GM18519 (cell line): ENCODE measurements at regions not wholly inside any gene's neighbourhood (a gene's known extent, or its start where the extent isn't known, plus 50 kb on each side); places are given as distances from the start of the nearest gene placed in this dataset.

Experiments used
- ATAC-seq: cut with Tn5 transposase; IDR thresholded peaks from one replicate; pipeline ENCODE4 v1.9.1; 2021; ENCODE audit warnings: mild to moderate bottlenecking, moderate library complexity; ENCODE audit not compliant: unreplicated experiment, low FRiP score

DNA sequence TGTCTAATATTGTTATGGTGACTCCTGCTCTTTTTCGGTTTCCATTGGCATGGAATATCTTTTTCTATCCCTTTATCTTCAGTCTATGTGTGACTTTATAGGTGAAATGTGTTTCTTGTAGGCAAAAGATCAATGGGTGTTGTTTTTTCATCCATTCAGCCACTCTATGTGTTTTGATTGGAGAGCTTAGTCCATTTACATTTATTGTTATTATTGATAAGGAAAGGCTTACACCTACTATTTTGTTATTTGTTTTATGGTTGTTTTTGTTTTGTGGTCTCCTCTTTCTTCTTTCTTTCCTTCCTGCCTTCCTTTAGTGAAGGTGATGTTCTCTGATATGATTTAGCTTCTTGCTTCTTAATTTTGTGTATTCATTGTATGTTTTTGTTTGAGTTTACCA is 414.3 kb downstream of the ADRA2A start:
- no peak for ATAC-seq

DNA sequence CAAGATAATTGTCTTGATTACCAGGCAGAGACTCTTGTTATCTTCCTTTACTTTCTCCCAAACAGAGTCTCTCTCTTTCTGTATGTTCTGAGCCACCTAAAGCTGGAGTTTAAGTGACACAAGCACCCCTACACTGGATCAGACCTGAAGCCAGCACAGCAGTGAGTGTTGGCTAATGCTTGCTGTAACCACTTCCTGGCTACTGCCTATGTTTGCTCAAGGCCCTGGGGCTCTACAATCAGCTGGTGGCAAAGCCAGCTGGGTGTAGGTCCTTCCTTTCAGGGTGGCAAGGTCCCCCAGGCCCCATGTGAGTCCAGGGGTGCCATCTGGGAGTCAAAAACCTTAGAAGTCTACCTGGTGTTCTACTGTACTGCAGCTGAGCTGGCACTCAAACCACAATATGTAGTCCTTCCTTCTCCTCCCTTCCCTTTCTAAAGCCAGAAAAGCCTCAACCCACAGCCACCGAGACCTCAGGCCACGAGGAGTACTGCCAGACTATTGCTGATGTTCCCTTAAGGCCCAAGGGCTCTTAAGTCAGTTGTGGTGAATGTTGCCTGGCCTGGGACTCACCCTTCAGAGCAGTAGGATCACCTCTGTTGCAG is 416.3 kb downstream of the ADRA2A start:
- ATAC-seq: no peak

DNA sequence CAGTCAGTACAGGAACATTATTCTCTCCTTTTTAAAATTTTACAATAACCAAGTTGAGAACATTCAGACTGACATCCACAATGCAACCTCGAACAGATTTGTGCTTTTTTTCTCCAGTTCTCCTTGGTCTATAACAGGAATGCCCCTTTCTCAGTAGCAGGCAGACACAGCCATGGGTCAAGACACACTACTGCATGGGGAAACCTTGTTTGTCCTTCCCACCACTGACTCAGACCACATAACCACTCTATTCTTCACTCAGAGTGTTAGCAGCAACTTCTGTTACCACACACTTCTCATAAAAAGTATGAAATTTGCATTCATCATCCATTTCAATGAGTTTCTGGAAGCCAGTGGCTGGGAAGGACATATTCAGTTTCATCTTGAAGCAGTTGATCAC is 421.7 kb downstream of the ADRA2A start:
- no peak for ATAC-seq

DNA sequence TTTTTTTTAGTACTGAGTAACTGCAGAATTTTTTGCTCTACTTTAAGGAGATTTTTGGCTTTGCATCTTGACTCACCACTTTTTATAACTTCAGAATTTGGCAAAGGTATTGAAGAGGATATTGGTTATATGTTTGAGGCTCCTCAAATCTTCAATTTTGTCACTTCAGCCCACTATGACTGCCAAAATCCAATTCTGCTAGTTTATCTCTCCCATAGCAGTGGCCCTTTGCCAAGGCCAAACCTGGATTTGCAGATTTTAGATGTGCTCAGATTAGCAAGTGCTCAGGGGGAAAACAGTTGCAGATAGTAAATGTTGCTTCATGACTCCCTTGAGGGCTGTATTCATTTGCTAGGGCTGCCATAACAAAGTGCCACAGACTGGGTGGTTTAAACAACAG is 427.5 kb downstream of the ADRA2A start:
- ATAC-seq: no peak

DNA sequence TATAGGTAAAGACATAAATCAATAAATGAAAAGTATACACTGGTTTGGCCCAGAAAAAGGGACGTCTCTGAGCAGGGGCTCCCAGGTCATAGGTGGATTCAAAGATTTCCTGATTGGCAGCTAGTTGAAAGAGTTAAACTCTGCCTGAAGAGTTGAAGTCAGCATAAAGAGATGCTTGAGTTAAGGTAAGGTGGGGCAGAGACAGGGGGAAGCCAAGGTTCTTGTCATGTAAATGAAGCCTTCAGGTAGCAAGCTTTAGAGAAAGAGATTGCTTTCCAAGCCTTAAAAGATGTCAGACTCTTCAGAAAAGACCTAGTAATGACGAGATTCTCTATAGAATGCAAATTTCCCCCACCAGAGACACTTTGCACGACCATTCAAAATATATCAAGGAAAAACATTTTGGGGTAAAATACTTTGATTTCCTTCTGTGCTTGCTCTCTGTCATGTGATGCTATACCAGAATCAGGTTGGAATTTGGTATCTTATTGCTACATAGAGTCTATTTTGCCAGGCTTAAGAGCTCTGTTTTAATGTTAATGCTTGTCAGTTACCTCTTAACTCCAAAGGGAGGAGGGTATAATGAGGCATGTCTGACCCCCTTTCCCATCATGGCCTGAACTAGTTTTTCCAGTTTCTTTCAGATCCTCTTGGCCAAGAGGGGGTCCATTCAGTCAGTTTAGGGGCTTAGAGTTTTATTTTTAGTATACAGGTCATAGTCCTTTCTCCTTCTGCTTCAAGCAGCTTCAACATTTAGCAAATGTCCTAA is 429.6 kb downstream of the ADRA2A start:
- ATAC-seq: no peak

DNA sequence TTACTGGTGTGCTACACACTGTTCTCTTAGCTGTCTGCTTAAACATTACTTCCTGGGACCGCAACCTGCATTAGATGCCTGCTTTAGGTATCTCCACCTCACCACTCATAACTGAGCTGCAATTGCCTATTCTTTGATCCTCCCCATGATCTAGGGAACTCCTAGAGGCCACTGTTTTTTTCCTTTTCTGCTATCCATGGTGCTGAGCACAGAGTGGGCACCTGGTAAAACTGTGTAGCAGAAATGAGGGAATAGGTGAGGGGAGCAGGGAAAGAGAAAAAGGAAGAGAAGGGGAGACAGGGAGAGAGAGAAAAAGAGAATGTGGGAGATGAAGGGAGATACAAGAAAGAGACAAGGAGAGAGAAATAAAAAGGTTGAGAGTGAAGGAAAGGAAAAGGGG is 434.9 kb downstream of the ADRA2A start:
- no peak for ATAC-seq

DNA sequence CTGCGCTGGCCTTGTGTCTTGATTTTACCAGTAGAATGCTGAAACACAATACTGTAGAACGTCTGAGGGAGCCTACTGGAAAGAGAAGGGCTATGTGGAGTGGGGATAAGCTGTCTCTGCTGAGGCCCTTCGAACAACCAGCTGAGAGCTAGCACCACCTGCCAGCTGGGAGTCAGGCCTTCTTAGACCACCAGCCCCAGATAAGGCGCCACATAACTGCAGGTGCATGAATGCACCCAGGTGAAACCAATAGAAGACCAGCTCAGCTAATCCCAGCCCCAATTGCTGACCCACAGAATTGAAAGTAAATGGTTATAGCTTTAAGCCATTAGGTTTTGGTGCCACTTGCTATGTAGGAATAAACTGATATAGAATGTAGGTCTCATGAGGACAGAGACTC is 438.4 kb downstream of the ADRA2A start:
- ATAC-seq: no peak

DNA sequence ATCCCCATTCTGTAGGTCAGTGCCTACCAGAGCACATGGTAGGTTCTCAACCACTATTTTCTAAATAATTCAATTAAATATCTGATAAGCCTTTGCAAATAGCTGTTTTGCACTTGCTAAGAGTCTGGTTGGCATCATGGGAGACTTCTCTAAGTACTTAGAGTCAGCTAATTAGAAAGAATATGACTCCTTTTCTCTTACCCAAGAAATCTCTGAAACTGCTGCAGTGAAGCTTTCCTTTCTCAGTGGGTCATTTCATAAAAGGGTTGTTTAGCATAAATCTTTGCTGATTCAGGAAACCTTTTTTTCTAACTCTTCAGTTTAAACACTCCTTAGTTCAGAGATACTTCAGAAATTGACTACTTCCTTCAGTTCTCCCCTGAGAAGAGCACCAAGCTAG is 438.9 kb downstream of the ADRA2A start:
- no peak for ATAC-seq

DNA sequence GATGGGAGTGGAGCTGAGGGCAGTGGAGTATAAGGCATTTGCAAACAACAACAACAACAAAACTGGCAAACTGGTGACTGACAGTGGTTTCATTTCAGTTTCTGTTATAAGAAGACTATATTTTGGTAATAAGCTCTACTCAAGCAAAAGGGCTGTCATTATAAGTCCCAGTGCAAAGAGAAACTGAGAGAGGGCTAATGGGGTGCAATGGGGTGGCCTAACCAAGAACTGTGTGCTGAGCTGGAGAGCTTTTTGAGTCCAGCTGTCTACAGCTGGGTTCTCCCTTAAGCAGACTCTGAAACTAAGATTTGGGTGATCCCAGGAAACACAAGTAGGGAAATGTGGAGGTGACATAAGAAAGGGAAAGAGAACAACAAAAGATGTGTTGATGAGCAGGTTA is 439.3 kb downstream of the ADRA2A start:
- ATAC-seq: no peak

DNA sequence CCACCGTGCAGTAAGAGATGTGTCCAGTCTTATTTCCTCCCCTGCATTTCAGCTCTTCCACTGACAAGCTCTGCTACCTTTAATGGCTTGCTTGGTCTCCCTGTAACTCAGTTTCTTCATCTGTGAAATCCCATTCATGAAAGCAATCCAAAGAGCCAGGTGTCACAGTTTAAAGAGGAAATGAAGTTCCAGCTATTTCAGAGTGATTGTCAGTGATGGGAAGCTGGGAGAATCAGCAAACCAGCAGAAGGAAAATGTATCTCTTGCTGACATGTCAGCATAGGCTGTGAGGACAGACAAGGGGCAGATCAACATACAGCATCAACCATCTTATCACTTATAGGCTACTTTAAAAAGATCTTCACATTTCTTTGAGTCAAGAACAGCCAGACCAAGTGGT is 445.3 kb downstream of the ADRA2A start:
- ATAC-seq: no peak

DNA sequence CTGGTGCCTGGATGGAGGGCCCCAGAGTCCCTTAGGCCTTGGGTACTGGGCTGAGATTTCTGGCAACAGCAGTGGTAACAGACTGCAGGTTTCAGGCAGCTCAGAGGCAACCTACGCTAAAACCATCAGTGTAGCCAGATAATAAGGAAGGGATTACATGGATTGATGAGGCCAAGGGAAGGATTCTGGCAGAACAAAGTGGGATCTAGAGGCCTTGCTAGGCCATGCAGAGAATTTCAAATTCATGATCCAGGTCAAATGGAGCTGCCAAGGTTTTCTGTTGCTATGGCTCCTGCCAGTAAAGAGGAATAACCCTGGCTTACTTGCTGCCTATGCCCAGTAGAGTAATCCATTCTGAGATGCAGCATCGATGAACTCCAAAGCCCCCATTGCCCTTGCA is 445.7 kb downstream of the ADRA2A start:
- no peak for ATAC-seq

DNA sequence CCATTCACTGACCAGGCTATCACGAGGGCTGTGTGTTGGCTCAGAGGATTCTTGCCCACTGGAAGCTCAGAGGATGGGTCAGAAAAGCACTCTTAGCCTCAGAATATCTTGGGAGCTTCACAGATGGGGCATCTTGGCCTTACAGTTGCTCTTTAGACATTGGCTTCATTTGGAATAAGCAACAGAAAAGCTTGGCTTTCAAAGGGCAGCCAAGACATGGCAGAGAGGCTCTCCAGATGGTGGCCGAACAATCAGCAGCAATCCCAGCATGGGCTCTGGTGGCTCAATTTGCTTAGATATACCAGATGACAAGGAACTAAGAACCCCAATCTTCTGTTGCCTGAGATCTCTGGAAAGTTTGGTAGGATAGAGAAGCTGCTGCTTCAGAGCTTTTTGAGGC is 446.2 kb downstream of the ADRA2A start:
- ATAC-seq: no peak

DNA sequence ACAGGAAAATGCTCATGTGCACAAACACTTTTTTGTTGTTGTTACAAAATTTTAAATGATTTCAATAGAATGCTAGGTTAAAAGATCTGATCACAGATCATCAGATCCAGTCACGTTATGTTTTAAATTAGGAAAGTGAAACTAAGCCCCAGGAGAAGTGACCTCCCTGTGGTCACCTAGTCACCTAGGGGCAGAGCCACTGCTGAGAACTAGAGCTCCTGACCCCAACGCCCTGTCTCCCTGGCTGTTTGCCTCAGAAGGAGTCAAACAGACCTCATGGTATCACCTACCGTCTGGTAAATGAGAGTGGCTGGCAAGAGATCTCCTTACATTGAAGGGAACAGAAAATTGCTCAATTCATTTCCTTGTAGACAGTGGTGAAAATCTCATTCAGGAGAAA is 447.3 kb downstream of the ADRA2A start:
- ATAC-seq: no peak

DNA sequence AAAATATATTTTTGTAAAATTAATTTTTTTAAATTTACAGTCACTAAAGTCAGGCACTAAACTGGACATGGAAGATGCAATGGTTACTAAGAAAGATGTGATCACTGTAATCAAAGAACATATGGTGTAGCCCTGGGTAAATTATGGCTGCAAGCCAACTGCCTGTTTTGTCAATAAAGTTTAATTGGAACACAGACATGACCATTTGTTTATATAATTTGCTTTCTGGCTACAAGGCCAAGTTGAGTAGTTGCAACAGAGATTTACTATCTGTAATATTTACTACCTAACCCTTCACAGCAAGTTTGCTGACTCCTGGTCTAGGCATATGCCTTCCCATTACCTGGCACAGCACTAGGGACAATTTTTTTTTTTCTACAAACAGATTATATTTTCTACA is 448.9 kb downstream of the ADRA2A start:
- ATAC-seq: no peak

DNA sequence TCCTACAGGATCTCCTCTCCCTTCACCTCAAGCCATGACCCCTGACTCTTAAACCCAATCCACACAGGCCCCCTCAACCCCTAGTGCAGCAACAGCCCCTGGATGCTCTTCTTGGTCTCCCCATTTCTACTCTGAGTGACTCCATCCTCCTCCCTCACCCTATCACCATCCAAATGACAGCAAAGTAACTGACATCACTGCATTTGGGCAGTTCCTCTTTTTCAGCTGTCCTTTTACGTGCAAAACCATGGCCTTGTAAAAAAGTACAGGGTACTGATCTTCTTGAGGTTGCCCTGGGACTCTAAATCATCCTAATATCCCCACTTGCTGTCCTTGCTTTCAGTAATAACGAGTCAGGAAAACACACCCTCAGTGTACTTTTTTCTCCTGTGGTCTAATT is 454.9 kb downstream of the ADRA2A start:
- no peak for ATAC-seq

DNA sequence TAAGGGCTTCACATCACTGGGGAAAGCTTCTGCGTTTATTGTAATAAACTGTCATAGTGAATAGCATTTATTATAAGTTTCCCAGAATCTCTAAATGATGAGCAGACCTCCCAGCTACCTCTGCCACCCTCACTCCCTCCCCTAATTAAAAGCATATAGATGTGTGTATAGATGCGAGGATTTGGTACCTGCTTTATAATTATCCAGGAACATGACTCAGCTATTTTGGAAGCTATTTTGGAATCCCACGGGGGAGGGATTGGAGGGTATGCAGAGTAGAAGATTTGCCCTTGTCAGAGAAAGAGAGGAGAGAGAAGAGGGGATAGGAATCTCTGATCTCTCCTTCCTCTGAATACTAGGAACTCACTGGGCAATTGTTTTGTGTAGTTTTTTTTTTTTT is 455.3 kb downstream of the ADRA2A start:
- no peak for ATAC-seq

DNA sequence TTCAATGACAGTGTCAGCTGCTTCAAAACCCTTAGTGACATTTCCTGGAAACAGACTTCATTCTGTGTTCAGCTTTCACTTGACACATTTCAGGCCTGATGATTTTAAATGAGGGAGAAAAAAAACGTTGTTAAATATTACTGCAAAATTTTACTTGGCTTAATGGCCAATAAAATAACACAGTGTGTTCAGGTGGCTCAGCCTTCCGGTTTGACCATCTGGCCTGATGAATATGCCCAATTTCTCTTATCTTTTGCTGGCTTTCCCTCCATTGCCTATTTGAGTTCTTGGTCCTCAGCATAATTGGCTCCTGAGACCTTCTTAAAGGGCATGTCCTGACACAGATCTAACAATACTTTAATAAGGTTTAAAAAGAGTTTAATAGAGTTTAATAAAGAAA is 462.4 kb downstream of the ADRA2A start:
- ATAC-seq: no peak

DNA sequence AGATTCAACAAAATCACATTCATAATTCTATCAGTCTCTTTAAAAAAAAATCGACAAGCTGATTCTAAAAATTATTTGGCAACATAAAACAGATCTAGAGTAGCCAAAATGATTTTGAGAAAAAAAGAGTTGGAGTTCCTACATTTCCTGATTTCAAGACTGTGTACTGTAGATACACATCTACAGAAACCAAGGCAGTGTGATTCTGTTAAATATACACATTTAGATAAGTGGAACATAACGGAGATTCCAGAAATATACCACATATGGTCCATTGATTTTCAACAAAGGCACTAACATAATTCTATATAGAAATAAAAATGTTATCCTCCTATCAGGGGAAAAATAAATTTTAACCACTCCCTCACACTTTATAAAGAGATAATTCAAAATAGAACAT is 467.0 kb downstream of the ADRA2A start:
- ATAC-seq: no peak

DNA sequence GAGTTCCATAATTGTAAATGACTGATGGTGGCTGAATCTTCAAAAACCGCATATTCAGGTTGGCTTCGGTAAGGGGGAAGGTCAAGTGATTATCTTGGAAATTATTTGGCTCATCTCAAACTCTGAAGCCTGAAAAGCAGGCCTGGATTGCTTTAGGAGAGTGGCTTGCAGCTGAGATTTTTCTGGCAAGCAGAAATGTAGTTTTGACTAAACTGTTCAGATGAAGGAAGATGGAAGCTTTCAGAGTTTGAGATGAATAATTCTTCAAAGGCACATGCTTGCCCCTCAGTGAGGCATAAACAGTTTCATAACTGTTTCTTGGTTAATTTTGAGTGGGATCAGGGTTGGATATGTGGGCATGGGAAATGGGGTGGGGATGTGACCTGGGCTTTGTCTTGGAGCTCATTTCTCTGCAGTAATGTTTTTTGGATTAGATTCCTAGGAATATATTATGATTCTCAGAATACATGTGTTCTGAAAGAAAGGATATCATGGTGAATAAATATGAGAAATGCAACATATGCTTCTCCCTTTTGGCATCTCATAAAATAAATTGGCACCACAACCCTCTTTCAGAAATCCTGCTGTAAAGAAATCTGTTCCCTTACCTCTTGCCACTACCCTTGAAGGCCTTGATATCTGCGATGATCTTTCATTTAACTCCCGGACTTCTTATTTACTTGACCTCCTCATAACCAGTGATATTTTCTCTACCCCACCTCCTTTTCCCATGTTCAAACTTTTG is 469.2 kb downstream of the ADRA2A start:
- ATAC-seq: no peak

DNA sequence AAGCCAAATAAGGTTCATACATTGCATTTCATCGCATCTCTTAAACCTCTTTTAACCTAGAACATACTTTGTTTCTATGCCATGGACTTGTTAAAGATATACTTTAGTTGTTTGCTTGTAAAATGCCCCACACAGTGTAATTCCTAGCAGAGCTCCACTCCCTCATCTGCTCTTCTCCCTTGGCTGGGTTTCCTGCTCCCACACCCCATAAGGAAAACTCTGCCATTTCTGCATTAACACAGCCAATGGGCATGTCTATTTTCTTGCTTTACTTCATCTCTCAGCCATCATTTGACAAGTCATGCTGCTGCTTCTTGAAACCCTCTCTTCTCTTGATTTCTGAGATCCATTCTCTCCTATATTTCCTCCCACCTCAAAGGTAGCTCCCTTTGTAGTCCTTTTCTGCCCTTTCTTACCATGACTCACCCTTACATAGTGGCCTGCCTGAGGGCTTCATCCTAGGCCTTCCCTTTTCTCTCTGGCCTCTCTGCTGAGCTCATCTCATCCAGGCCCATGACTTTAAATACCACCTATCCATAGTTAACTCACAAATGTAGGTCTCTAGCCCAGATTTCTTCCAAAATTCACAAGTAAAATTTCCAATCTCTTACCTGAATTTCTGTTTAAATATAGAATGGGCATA is 471.4 kb downstream of the ADRA2A start:
- ATAC-seq: no peak

DNA sequence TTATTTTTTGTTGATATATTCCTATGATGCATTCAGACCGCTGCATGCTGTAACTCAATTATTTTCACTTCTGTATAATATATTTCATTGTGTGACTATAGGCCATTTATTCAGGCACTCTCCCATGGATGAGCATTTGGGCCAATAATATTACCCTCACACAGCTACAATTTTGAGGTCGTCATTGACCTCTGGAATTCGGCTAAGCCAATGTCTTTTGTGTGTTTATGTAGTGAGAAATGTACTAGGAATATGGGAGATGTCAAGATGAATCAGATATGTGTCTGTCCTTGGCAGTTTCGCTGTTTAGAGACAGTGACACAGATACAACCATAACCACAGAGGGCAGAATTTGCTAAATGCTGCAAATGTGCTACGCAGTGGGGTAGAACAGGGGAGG is 474.2 kb downstream of the ADRA2A start:
- ATAC-seq: no peak
